GM19238 (cell line): ENCODE measurements at regions not wholly inside any gene's neighbourhood (a gene's known extent, or its start where the extent isn't known, plus 50 kb on each side); places are given as distances from the start of the nearest gene placed in this dataset.
"Not testable (repeated sequence)": the region's sequence is repeated elsewhere in the genome, so short reads cannot be mapped to it uniquely, and the experiment has no call there.

Experiments
- DNase-seq: peaks from one replicate; pipeline ENCODE4 v3.0.0; 2011; ENCODE audit warnings: low spot score; ENCODE audit not compliant: insufficient read length

DNA sequence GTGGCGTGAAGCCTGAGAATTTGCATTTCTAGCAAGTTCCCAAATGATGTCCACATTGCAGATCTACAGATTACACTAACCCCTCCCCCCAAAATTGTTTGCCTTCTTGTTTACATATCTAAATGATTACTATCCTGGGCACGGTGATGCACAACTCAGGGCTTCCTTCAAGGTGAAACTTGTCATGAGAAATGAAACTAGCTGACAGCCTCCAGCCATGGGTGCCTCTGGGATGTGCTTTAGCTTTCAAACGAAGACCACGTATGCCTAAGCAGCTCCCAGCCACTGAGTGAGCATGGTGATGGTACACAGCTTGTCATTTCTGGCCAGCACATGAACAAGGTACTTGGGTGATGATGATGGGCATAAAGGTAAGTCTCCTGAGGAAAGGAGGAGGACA lies 464.8 kb upstream of the DDX18 start:
- DNase-seq, result no peak

- DNase-seq, result no peak
Observed at GRCh38 chr2:117351396-117351795, 463.1 kb upstream of the DDX18 start.

GRCh38 chr2:117359266-117359914 lies 455.1 kb upstream of the DDX18 start:
- DNase-seq, result no peak

- DNase-seq, result no peak
Observed at GRCh38 chr2:117360586-117360985, 453.9 kb upstream of the DDX18 start.

DNA sequence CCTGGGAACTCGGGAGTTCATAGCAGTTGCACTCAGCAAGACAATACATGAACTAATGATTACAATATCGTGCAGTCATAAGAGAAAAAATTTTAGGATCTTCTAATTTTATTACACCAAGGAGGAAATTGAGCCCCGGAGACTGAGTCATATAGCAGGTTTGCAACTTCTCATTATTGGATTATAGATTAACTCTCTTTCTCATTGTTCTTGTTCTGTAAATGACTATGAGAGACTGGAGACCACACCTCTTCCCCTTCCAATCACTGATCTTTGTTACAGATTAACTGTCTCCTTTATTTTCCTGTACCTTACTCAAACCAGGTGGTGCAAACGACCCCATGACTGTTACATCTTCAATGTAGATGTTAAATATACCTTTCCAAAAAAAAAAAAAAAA lies 435.8 kb upstream of the DDX18 start:
- no peak for DNase-seq

DNA sequence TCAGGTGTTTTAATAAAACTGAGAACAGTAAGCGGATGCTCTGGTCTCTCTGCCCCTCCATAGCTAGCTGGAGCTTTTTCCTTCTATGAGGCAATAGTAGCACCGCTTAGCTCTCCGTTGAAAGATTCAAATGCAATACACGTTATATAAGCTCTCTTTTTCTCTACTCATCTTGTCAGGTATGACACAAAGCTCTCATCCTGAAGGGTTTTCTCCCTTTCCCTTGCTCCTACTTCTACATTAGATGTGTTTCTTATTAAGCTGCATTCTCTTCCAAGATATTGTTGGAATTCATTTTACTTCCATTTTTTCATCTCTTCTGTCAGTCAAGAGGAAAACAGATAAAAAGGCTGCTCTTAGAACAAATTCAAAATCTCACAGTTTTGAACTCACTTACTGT lies 434.6 kb upstream of the DDX18 start:
- DNase-seq, result no peak

DNA sequence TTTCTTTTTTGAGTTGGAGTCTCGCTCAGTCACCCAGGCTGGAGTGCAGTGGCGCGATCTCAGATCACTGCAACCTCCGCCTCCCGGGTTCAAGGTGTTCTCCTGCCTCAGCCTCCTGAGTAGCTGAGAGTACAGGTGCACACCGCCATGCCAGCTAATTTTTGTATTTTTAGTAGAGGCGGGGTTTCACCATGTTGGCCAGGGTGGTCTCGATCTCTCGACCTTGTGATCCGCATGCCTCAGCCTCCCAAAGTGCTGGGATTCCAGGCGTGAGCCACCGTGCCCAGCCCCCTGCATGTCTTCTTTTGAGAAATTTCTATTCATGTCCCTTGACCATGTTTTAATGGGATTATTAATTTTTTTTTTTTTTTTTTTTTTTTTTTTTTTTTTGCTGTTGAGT lies 430.5 kb upstream of the DDX18 start:
- DNase-seq, result not testable (repeated sequence)

DNA sequence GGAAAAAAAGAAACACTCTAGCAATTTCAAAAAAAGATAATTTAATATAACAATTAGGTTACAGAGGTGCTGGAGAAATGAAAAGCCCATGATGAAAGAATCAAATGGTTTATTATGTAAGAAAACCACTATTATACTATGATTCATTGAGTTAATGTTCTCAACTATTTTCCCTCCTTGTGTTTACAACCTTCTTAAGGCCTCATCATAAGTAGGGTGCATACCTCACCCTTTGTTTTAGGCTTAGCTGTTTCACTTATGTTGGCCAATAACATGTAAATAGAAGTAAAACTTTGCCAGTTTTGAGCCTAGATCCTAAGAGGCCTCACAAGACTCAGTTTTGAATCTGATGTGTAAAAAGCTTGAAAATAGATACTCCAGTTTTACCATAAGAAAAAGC lies 418.3 kb upstream of the DDX18 start:
- DNase-seq, result no peak

DNA sequence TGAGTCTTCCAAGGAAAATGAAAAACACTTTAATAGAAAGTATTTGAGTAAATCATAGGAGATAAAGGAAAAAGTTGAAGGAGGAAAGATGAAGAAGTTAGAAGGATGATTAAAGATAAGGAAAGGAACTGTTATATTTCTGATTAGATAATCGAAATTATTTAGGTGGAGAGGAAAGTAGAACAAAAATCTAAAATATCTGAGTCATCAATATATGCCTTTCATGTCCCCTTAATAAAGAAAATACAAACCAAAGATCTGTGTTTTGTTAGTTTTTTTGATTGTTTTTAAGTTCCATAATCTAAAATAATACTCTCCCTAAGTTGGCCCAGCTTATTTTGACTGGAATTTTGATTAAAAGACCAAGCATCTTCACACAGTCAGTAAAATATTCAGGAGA lies 412.9 kb upstream of the DDX18 start:
- no peak for DNase-seq

- no peak for DNase-seq
Observed at GRCh38 chr2:117406443-117406842, 408.0 kb upstream of the DDX18 start.

DNA sequence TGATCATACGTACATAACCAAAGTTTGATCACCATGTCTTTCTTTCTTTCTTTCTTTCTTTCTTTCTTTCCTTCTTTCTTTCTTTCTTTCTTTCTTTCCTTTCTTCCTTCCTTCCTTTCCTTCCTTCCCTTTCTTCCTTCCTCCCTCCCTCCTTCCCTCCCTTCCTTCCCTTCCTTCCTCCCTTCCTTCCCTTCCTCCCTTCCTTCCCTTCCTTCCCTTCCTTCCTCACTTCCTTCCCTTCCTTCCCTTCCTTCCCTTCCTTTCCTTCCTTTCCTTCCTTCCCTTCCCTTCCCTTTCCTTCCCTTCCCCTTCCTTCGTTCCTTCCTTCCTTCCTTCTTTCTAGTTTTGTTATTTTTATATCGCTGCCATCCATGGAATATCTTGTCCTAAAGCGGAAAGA lies 406.7 kb upstream of the DDX18 start:
- no peak for DNase-seq

GRCh38 chr2:117409443-117409842 lies 405.0 kb upstream of the DDX18 start:
- no peak for DNase-seq

DNA sequence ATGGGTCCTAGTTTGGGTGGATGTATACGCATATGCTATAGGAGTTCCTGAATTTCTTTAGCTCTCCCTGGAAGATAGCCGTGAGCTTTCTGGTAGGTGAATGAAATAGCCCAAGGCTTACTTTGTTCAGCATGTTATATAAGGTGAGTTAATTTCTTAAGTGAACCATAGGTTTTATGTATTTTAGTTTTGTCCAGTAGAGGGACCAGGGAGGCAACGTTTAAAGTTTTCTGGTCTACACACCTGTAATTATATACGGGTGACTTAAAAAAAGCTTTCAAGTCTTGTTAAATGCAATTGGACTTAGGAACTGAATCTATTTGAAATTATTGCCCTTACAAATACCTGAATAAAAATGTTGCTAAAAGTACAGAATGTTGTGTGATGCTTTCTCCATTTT lies 402.5 kb upstream of the DDX18 start:
- DNase-seq, result no peak

GRCh38 chr2:117432746-117433145 lies 381.7 kb upstream of the DDX18 start:
- no peak for DNase-seq

- DNase-seq, result no peak
Observed at GRCh38 chr2:117436697-117437096, 377.8 kb upstream of the DDX18 start.

DNA sequence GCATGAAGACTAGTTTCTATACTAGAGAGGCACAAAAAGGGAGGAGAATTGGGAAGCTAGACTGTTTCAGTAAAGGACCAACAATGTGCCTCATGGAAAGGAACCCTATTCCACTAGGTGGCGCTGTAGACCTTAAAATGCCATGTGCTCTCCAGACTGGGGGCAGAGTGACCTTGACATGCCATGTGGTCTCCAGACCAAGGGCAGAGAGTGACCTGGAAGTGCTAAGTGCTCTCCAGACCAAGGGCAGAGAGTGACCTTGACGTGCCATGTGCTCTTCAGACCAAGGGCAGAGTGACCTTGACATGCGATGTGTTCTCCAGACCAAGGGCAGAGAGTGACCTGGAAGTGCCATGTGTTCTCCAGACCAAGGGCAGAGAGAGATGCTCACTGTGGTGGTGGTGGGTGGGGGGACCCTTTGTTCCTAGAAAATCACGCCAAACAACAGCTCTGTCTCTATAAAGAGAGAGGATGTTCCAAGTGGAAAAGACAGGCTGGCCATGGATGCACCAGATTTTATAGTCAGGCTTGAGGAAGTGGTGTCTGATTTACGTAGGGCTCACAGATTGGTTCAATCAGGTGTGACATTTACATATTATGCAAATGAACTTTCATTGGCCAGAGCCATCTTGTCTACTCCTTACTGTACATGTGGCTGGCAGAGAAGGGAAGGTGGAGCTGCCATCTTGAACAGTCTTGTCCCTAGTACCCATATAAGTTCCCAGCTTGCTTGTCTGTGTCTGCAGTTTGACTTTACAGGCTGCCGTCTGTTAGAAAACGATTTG lies 344.0 kb upstream of the DDX18 start:
- no peak for DNase-seq

GRCh38 chr2:117481608-117482007 lies 332.9 kb upstream of the DDX18 start:
- no peak for DNase-seq

GRCh38 chr2:117485588-117485987 lies 328.9 kb upstream of the DDX18 start:
- DNase-seq, result no peak

- no peak for DNase-seq
Observed at GRCh38 chr2:117486081-117486480, 328.4 kb upstream of the DDX18 start.

DNA sequence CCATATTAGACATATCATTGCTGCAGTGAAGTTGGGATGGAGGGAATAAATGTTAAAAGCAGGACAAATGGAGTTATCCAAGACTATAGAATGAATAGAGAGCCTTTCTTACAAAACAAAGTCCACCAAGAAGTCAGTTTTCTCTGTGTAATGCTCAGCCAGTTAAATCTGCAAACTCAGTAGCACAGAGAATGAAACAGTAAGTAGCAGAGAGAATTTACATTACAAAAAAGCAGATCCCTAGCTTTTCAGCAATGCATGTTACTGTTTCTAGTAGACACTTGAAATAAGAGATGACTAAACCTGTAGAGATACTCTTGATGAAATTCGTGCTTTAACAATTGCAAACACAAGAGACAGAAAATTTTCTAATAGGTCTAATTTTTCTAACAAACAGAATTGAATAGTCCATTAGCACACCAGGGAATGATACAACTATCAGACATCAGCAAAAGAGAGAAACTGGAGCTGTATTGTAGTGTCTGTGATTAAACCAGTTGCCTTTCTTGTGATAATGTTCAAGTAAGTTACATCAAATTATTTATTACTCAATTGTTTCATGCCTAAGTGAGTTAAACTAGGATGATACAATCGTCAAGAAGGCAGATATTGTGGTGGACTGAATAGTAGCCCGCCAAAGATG lies 322.2 kb upstream of the DDX18 start:
- no peak for DNase-seq

DNA sequence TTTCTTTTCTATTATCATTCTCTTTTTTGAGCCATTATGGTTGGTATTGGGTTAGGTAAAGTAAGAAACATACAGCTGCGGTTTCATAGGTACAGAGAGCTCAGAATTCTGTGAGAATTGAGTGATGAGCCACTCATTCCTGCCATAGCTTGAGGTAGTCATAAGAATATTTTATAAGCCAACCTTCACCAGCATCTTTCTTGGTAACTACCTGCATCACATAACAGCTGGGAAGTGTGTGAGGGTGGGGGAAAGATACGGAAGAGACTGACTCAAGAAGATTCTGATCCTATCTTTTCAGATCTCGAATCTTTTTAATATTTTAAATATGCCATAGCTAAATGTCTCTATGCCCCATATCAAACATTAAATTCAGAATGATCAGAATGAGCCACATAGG lies 313.8 kb upstream of the DDX18 start:
- no peak for DNase-seq

DNA sequence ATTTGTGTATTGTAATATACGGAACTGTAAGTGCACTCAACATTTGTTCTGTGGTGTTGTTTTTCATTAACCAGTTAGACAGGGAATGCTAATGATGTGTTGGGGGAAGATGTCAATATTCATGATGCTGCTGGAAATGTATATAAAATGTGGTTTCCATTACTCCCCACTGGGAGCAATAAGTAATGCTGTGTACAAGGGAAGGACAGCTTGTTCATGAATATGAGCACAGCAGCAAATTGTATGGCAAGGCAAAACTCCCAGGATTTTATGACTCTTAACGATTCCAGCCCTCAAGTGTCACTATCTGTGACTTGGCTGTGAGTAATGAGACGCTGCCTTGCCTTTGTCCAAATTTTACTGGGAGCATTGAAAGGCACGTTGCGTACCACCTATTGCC lies 312.4 kb upstream of the DDX18 start:
- DNase-seq, result no peak

DNA sequence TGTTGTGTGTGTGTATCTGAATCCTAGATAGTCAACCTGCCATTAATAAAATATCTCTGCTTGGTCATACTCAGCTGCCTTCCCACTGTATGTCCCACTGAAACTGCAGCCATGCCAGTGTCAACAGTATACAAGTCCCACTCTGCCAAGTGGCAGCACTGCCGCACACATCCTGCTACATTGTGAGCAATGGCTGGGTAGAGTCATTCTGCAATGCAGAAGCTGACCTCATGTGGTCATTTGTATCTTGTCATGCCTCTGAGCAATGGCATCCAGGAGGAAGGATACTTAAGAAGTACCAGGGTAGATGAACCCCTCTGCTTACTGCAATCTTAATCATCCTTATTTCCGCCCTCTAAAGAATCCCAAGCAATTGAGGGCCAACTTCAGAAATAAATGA lies 302.2 kb upstream of the DDX18 start:
- DNase-seq, result no peak
